B cell (primary cell): ENCODE measurements at regions not wholly inside any gene's neighbourhood (a gene's known extent, or its start where the extent isn't known, plus 50 kb on each side); places are given as distances from the start of the nearest gene placed in this dataset.

Experiments
- CTCF ChIP-seq: fragments of 200-600 bp; IDR thresholded peaks from one replicate; pipeline ENCODE4 v1.8.0; 2022; ENCODE audit warnings: antibody characterized with exemption, mild to moderate bottlenecking
- EZH2 ChIP-seq: IDR thresholded peaks from 2 replicates; pipeline ENCODE4 v1.6.1; 2012; ENCODE audit warnings: borderline replicate concordance, low read depth, mild to moderate bottlenecking, moderate library complexity, low read length; ENCODE audit not compliant: insufficient read depth, poor library complexity, severe bottlenecking

DNA sequence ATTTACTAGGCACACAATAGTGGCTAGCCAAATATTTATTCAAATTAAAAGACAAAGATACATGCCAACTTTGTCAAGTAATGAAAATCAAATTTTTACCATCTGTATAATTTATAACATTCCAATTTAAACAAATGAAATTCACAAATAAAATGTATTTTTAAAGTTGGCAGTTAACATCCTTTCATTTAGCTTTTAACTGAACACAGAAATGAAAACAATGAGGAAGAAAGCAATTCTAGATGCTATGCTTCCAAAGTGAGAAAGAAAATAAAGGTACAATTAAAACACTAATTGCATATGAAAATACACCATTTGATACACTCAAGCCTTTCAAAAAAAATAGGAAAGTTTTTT is 123.1 kb downstream of the MPP7 start:
- peak; percentile 46 for TF ChIP-seq CTCF
- no peak for TF ChIP-seq EZH2
